C4-2B (cell line): ENCODE measurements at regions not wholly inside any gene's neighbourhood (a gene's known extent, or its start where the extent isn't known, plus 50 kb on each side); places are given as distances from the start of the nearest gene placed in this dataset.

ENCODE experiments used
- CTCF ChIP-seq: fragments of 450-650 bp; conservative IDR thresholded peaks from 2 replicates; pipeline ENCODE4 v1.5.1; 2017; ENCODE audit warnings: mild to moderate bottlenecking
- ZFX ChIP-seq: fragments of 450-650 bp; IDR thresholded peaks from 2 replicates; pipeline ENCODE4 v1.6.1; 2017

DNA sequence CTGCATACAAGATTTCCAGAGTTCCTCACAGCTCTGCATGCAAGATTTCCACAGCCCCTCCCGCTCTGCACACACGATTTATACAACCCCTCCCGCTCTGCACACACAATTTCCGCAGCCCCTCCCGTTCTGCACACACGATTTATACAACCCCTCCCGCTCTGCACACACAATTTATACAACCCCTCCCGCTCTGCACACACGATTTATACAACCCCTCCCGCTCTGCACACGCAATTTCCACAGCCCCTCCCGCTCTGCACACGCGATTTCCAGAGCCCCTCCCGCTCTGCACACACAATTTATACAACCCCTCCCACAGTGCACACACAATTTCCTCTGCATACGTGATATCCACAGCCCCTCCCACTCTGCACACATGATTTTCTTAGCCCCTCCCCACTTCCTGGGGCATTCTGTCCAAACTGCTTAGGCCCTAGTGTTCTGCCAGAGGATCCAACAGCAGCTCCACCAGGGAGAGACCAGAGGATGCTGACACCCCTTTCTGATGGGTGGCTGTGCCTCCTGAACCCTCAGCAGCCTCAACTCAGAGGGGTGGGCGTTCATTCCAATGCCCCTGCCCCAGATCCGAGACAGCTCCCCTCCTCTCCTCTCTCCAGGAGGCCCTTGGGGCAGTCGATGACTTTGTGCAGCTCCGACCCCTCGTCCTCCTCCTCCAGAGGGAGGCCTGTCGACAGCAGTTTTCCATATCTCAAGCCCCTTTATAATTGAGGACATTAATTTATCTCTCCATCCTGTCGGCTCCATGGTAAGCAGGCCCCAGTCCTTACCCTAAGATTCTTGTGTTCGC lies 671.7 kb downstream of the BRD1 start:
- TF ChIP-seq CTCF (no peak), ZFX (no peak)
